PFSK-1 (cell line): ENCODE measurements at regions not wholly inside any gene's neighbourhood (a gene's known extent, or its start where the extent isn't known, plus 50 kb on each side); places are given as distances from the start of the nearest gene placed in this dataset.

Experiments used
- FOXP2 ChIP-seq: optimal IDR thresholded peaks from 2 replicates; pipeline ENCODE3; 2011; ENCODE audit warnings: borderline replicate concordance, control low read depth, inconsistent platforms; ENCODE audit not compliant: insufficient read depth; ENCODE audit errors: extremely low read length, extremely low read depth
- POLR2AphosphoS5 ChIP-seq: IDR thresholded peaks from 2 replicates; pipeline ENCODE4 v1.6.1; 2012; ENCODE audit warnings: low read depth, mild to moderate bottlenecking, control low read depth, low read length, moderate library complexity
- SIN3A ChIP-seq: IDR thresholded peaks from 2 replicates; pipeline ENCODE4 v1.6.1; 2012; ENCODE audit warnings: mild to moderate bottlenecking, low read length, moderate library complexity, borderline replicate concordance; ENCODE audit not compliant: insufficient read depth
- TAF1 ChIP-seq: IDR thresholded peaks from 2 replicates; pipeline ENCODE4 v1.6.1; 2012; ENCODE audit warnings: low read length, control low read depth, borderline replicate concordance; ENCODE audit not compliant: insufficient read depth
- TF ChIP-seq, protein P1 (sequence below), 2 experiments: IDR thresholded peaks; 2 replicates each; pipeline versions ENCODE4 v1.6.1 to v1.8.0; 2011 to 2012; ENCODE audit warnings: low read depth in 2 of 2, low read length in 2 of 2, control low read depth in 1 of 2, inconsistent platforms in 1 of 2, mild to moderate bottlenecking in 1 of 2, moderate library complexity in 1 of 2; ENCODE audit not compliant: insufficient read depth in 1 of 2

DNA sequence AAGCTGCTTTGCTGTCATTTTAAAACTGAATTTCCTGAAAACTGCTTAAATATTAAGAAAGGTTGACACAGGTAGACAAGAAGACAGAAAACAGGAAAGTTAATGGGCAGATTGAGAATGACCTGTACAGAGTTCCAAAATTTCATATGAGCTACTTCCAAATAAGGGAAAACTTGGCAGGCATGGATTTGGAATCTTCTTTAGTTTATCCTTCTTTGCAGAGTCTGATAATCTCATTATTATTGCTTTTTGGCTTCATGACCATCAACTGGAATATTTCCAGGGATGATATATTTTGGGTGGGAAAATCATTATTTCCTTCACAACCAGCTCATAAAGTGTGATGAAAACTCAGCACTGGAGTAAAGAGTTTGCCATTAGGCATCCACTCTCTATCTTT lies 346.5 kb upstream of the NPVF start:
- TF ChIP-seq, protein P1, sequence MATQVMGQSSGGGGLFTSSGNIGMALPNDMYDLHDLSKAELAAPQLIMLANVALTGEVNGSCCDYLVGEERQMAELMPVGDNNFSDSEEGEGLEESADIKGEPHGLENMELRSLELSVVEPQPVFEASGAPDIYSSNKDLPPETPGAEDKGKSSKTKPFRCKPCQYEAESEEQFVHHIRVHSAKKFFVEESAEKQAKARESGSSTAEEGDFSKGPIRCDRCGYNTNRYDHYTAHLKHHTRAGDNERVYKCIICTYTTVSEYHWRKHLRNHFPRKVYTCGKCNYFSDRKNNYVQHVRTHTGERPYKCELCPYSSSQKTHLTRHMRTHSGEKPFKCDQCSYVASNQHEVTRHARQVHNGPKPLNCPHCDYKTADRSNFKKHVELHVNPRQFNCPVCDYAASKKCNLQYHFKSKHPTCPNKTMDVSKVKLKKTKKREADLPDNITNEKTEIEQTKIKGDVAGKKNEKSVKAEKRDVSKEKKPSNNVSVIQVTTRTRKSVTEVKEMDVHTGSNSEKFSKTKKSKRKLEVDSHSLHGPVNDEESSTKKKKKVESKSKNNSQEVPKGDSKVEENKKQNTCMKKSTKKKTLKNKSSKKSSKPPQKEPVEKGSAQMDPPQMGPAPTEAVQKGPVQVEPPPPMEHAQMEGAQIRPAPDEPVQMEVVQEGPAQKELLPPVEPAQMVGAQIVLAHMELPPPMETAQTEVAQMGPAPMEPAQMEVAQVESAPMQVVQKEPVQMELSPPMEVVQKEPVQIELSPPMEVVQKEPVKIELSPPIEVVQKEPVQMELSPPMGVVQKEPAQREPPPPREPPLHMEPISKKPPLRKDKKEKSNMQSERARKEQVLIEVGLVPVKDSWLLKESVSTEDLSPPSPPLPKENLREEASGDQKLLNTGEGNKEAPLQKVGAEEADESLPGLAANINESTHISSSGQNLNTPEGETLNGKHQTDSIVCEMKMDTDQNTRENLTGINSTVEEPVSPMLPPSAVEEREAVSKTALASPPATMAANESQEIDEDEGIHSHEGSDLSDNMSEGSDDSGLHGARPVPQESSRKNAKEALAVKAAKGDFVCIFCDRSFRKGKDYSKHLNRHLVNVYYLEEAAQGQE (IDR thresholded peaks at IDR 0.05; ENCODE audit: insufficient read depth in 1 of 2, low read depth in 2 of 2, low read length in 2 of 2) = no peak
- TF ChIP-seq SIN3A (no peak), POLR2AphosphoS5 (no peak), TAF1 (no peak), FOXP2 (no peak)
